HCT116 (cell line): ENCODE measurements at regions not wholly inside any gene's neighbourhood (a gene's known extent, or its start where the extent isn't known, plus 50 kb on each side); places are given as distances from the start of the nearest gene placed in this dataset.

Experiments
- ATAC-seq: fragments of 200-7000 bp; cut with Tn5 transposase; 2 replicates; pipeline ENCODE4 v1.9.1; 2020; ENCODE audit warnings: mild to moderate bottlenecking, moderate library complexity
- BruUV-seq: library from RNA; stranded (reverse); fragments of 400-500 nt; replicated peaks from 2 replicates; lab custom pipeline; 2021; lab: Mats Ljungman, UMichigan
- CTCF ChIA-PET: fragments of 300-600 bp; sonication (Branson Sonifier 250); formaldehyde crosslinking; loops from one replicate; lab custom pipeline; 2021; ENCODE audit warnings: antibody characterized with exemption; lab: Charles Lee
- POLR2A ChIA-PET: fragments of 300-600, 350-600 bp; sonication (Branson Sonifier 250); formaldehyde crosslinking; loops from one replicate; lab custom pipeline; 2021; ENCODE audit warnings: antibody characterized with exemption; lab: Charles Lee
- RAD21 ChIA-PET, 2 experiments: fragments of 300-600 bp; sonication (Branson Sonifier 250); formaldehyde crosslinking; loops; one replicate each; lab custom pipeline; 2023; ENCODE audit warnings: low total read pairs in 2 of 2; ENCODE audit not compliant: uncharacterized antibody in 2 of 2, unreplicated experiment in 2 of 2, low non-redundant PET in 1 of 2; lab: Charles Lee
- DNase-seq: peaks from one replicate; pipeline ENCODE4 v3.0.0-alpha.2; 2010; ENCODE audit warnings: low read depth, low spot score
- H2AFZ ChIP-seq: fragments of 200-600 bp; shearing (Covaris generic), sonication (generic); 2 replicates; pipeline ENCODE4 v1.6.1; 2017; ENCODE audit warnings: low read depth, mixed run types, mixed read lengths, antibody characterized with exemption, low read length; ENCODE audit not compliant: poor library complexity, severe bottlenecking
- H3K27ac ChIP-seq: 2 replicates; pipeline ENCODE4 v1.5.1; 2012; ENCODE audit warnings: low read depth, low read length
- H3K27me3 ChIP-seq: fragments of 200-600 bp; sonication (generic); 2 replicates; pipeline ENCODE4 v1.6.1; 2016; ENCODE audit warnings: mixed run types, low read length, mixed read lengths; ENCODE audit not compliant: insufficient read depth
- H3K36me3 ChIP-seq, 2 experiments: fragments of 200-500 bp in 1 of 2; fragments of 200-600 bp in 1 of 2; sonication (Bioruptor generic) in 1 of 2; sonication (generic) in 1 of 2; 2 replicates each; pipeline versions ENCODE4 v1.5.1 to v1.6.1; 2014 to 2016; ENCODE audit warnings: low read length in 2 of 2, inconsistent platforms in 1 of 2, mixed read lengths in 1 of 2, mixed run types in 1 of 2; ENCODE audit not compliant: insufficient read depth in 2 of 2, control insufficient read depth in 1 of 2
- H3K4me1 ChIP-seq, 2 experiments: fragments of 200-600 bp in 1 of 2; sonication (generic) in 1 of 2; 2 replicates each; pipeline versions ENCODE4 v1.5.1 to v1.6.1; 2012 to 2017; ENCODE audit warnings: low read length in 2 of 2, inconsistent platforms in 1 of 2, mild to moderate bottlenecking in 1 of 2, mixed read lengths in 1 of 2, mixed run types in 1 of 2, moderate library complexity in 1 of 2; ENCODE audit not compliant: insufficient read depth in 2 of 2, control insufficient read depth in 1 of 2
- H3K4me2 ChIP-seq: fragments of 200-600 bp; sonication (generic); 2 replicates; pipeline ENCODE4 v1.6.1; 2017; ENCODE audit warnings: mixed run types, low read length, mixed read lengths
- H3K4me3 ChIP-seq, 2 experiments: fragments of 200-600 bp in 1 of 2; sonication (generic) in 1 of 2; replicated peaks in 1 of 2; 2 replicates each; pipeline ENCODE4 v1.5.1; 2011 to 2016; ENCODE audit warnings: low read length in 2 of 2, control low read depth in 1 of 2, low read depth in 1 of 2, mild to moderate bottlenecking in 1 of 2, mixed read lengths in 1 of 2, mixed run types in 1 of 2
- H3K79me2 ChIP-seq: fragments of 200-600 bp; sonication (generic); 2 replicates; pipeline ENCODE4 v1.6.1; 2017; ENCODE audit warnings: mild to moderate bottlenecking, mixed run types, low read length, moderate library complexity, mixed read lengths; ENCODE audit not compliant: insufficient read depth
- H3K9ac ChIP-seq: fragments of 200-600 bp; sonication (generic); 2 replicates; pipeline ENCODE4 v1.6.1; 2016; ENCODE audit warnings: low read length, mixed read lengths
- H3K9me2 ChIP-seq: fragments of 200-600 bp; sonication (generic), shearing (Covaris generic); 2 replicates; pipeline ENCODE4 v1.6.1; 2017; ENCODE audit warnings: mixed run types, mild to moderate bottlenecking, moderate library complexity; ENCODE audit not compliant: insufficient read depth
- H3K9me3 ChIP-seq, 2 experiments: fragments of 200-500 bp in 1 of 2; fragments of 200-600 bp in 1 of 2; sonication (Bioruptor generic) in 1 of 2; sonication (generic) in 1 of 2; 2 replicates each; pipeline ENCODE4 v1.6.1; 2014 to 2017; ENCODE audit warnings: low read length in 2 of 2, mixed read lengths in 2 of 2, inconsistent platforms in 1 of 2, low read depth in 1 of 2, mild to moderate bottlenecking in 1 of 2, mixed run types in 1 of 2, moderate library complexity in 1 of 2; ENCODE audit not compliant: control insufficient read depth in 1 of 2, insufficient read depth in 1 of 2
- H4K20me1 ChIP-seq: fragments of 200-600 bp; sonication (generic), shearing (Covaris generic); 2 replicates; pipeline ENCODE4 v1.6.1; 2017; ENCODE audit warnings: mixed run types, mild to moderate bottlenecking, moderate library complexity; ENCODE audit not compliant: insufficient read depth
- CEBPB ChIP-seq: IDR thresholded peaks from 2 replicates; pipeline ENCODE4 v1.6.1; 2012; ENCODE audit warnings: low read depth
- CTCF ChIP-seq, 3 experiments: fragments of 200-600 bp in 1 of 3; sonication (generic) in 1 of 3; IDR thresholded peaks in 2 of 3; conservative IDR thresholded peaks in 1 of 3; 2 replicates each; pipeline ENCODE4 v1.5.1; 2012 to 2017; ENCODE audit warnings: low read depth in 2 of 3, low read length in 2 of 3, antibody characterized with exemption in 1 of 3, borderline replicate concordance in 1 of 3, control low read depth in 1 of 3, mild to moderate bottlenecking in 1 of 3, mixed read lengths in 1 of 3, mixed run types in 1 of 3, moderate library complexity in 1 of 3; ENCODE audit not compliant: insufficient read depth in 1 of 3
- EGR1 ChIP-seq: IDR thresholded peaks from 2 replicates; pipeline ENCODE4 v1.6.1; 2012; ENCODE audit warnings: low read depth
- ELF1 ChIP-seq: IDR thresholded peaks from 2 replicates; pipeline ENCODE4 v1.6.1; 2012; ENCODE audit warnings: low read depth, borderline replicate concordance
- EZH2 ChIP-seq: fragments of 200-600 bp; sonication (generic); IDR thresholded peaks from 2 replicates; pipeline ENCODE4 v1.6.1; 2017; ENCODE audit warnings: antibody characterized with exemption, mixed run types
- EZH2phosphoT487 ChIP-seq: fragments of 200-600 bp; IDR thresholded peaks from 2 replicates; pipeline ENCODE4 v1.6.1; 2018; ENCODE audit warnings: antibody characterized with exemption, borderline replicate concordance
- FOSL1 ChIP-seq: IDR thresholded peaks from 2 replicates; pipeline ENCODE4 v1.6.1; 2012; ENCODE audit warnings: low read depth
- MAX ChIP-seq: IDR thresholded peaks from 2 replicates; pipeline ENCODE4 v1.6.1; 2012
- POLR2A ChIP-seq: IDR thresholded peaks from 2 replicates; pipeline ENCODE4 v1.7.0; 2011; ENCODE audit warnings: borderline replicate concordance; ENCODE audit not compliant: insufficient read depth, insufficient read length; ENCODE audit errors: extremely low read depth
- REST ChIP-seq: IDR thresholded peaks from 2 replicates; pipeline ENCODE4 v1.6.1; 2012; ENCODE audit warnings: low read depth
- SIN3A ChIP-seq: IDR thresholded peaks from 2 replicates; pipeline ENCODE4 v1.6.1; 2012; ENCODE audit warnings: low read depth
- SP1 ChIP-seq: IDR thresholded peaks from 2 replicates; pipeline ENCODE4 v1.6.1; 2012; ENCODE audit warnings: low read depth
- SRF ChIP-seq: IDR thresholded peaks from 2 replicates; pipeline ENCODE4 v1.6.1; 2012; ENCODE audit warnings: low read depth
- TCF7L2 ChIP-seq: IDR thresholded peaks from 2 replicates; pipeline ENCODE4 v1.7.0; 2011; ENCODE audit warnings: borderline replicate concordance, inconsistent platforms; ENCODE audit not compliant: insufficient read depth, insufficient read length; ENCODE audit errors: extremely low read depth
- YY1 ChIP-seq: IDR thresholded peaks from 2 replicates; pipeline ENCODE4 v1.6.1; 2011; ENCODE audit warnings: low read length, low read depth, moderate library complexity, mild to moderate bottlenecking; ENCODE audit not compliant: insufficient replicate concordance; ENCODE audit errors: extremely low read depth
- ZBTB33 ChIP-seq: IDR thresholded peaks from 2 replicates; pipeline ENCODE4 v1.6.1; 2011; ENCODE audit warnings: mild to moderate bottlenecking, low read length, moderate library complexity; ENCODE audit not compliant: insufficient replicate concordance; ENCODE audit errors: extremely low read depth
- ZFX ChIP-seq: fragments of 450-650 bp; IDR thresholded peaks from 2 replicates; pipeline ENCODE4 v1.6.1; 2017
- ZNF274 ChIP-seq: fragments of 200-500 bp; sonication (Bioruptor generic); IDR thresholded peaks from 2 replicates; pipeline ENCODE4 v1.6.1; 2014; ENCODE audit warnings: mild to moderate bottlenecking, low read depth, low read length, inconsistent platforms
- intact Hi-C: fragments of 100-400 bp; cut with micrococcal nuclease; formaldehyde crosslinking; loops from 2 replicates; pipeline ENCODE4 v1.10.0; 2022

- no peaks in the 10 kb centered on the region for H3K9me2 ChIP-seq
- H3K9ac ChIP-seq: no peak overlapping the region
- H2AFZ ChIP-seq: no peak overlapping the region
- no peak overlapping the region for H3K4me2 ChIP-seq
- H4K20me1 ChIP-seq: no peaks in the 10 kb centered on the region
- ATAC-seq: no peak
- DNase-seq: no peak
- H3K36me3 ChIP-seq: no peaks in the 10 kb centered on the region
- H3K9me3 ChIP-seq: no peaks in the 10 kb centered on the region
- no TSS peak for BruUV-seq
- no peak overlapping the region for H3K4me3 ChIP-seq
- TF ChIP-seq SP1 (no peak), SRF (no peak), CEBPB (no peak), FOSL1 (no peak), REST (no peak), TCF7L2 (no peak), EZH2 (no peak), ZFX (no peak), EGR1 (no peak), ZBTB33 (no peak), POLR2A (no peak), EZH2phosphoT487 (no peak), YY1 (no peak), SIN3A (no peak), CTCF (IDR thresholded peaks at IDR 0.05 in 2 of 3, conservative IDR thresholded peaks at IDR 0.05 in 1 of 3; ENCODE audit: borderline replicate concordance in 1 of 3, insufficient read depth in 1 of 3, low read depth in 2 of 3, low read length in 2 of 3) (no peak), MAX (no peak), ELF1 (no peak), ZNF274 (no peak)
- TF ChIP-seq, all 23 proteins: peak for 0
- H3K27ac ChIP-seq: no peak overlapping the region
- ChIA-PET POLR2A (no interaction called here), CTCF (no interaction called here), RAD21 (no interaction called here)
- intact Hi-C loops: no loop called here
- no peaks in the 10 kb centered on the region for H3K79me2 ChIP-seq
- no peaks in the 10 kb centered on the region for H3K4me1 ChIP-seq
- no peaks in the 10 kb centered on the region for H3K27me3 ChIP-seq
Measured at GRCh38 chr15:39040861-39041260, 476.2 kb upstream of the RASGRP1 start.
